ENCODE measurements at regions not wholly inside any gene's neighbourhood (a gene's known extent, or its start where the extent isn't known, plus 50 kb on each side); places are given as distances from the start of the nearest gene placed in this dataset.

GRCh38 chr5:161022151-161022550 lies 170.1 kb upstream of the ATP10B start:
- FAIRE-seq (no peak), DNase-seq (ENCODE audit: low read depth, low spot score) (no peak)
- Histone ChIP-seq H3K4me2 (ENCODE audit: control insufficient read depth, extremely low read depth, insufficient read depth, low read depth, low read length) (no peak overlapping the region), H4K20me1 (ENCODE audit: control insufficient read depth, extremely low read depth, insufficient read depth, low read length) (no peaks in the 10 kb centered on the region), H3K27me3 (ENCODE audit: control insufficient read depth, extremely low read depth, insufficient read depth, low read length) (no peaks in the 10 kb centered on the region), H3K4me3 (ENCODE audit: control insufficient read depth in 2 of 3, extremely low read depth in 1 of 3, insufficient read depth in 2 of 3, low read depth in 1 of 3, low read length in 3 of 3) (no peak overlapping the region), H3K79me2 (ENCODE audit: control insufficient read depth, insufficient read depth, low read length) (no peaks in the 10 kb centered on the region), H3K36me3 (ENCODE audit: control insufficient read depth in 2 of 2, extremely low read depth in 1 of 2, insufficient read depth in 2 of 2, low read length in 2 of 2) (no peaks in the 10 kb centered on the region), H3K4me1 (ENCODE audit: control insufficient read depth, extremely low read depth, insufficient read depth, low read length) (no peaks in the 10 kb centered on the region), H2AFZ (ENCODE audit: control insufficient read depth, low read length) (no peak overlapping the region), H3K9ac (ENCODE audit: control insufficient read depth, extremely low read depth, insufficient read depth, low read length) (no peak overlapping the region), H3K9me3 (ENCODE audit: control insufficient read depth, low read depth, low read length) (no peaks in the 10 kb centered on the region), H3K9me1 (ENCODE audit: control insufficient read depth, extremely low read depth, insufficient read depth, low read length) (no peaks in the 10 kb centered on the region), H3K27ac (ENCODE audit: control insufficient read depth, insufficient read depth, low read length) (no peak overlapping the region)
- dilution Hi-C loops (cut with MboI; ENCODE audit: extremely low pct_ligation_motif_present, low sequenced_read_pairs): no loop called here
- TF ChIP-seq CTCF (optimal IDR thresholded peaks at IDR 0.05 in 1 of 3, IDR thresholded peaks at IDR 0.05 in 1 of 3, conservative IDR thresholded peaks at IDR 0.05 in 1 of 3; ENCODE audit: extremely low read depth in 1 of 3, insufficient read depth in 2 of 3, low read length in 3 of 3) (no peak), EZH2 (IDR thresholded peaks at IDR 0.05; ENCODE audit: low read length) (no peak)

- no peak for TF ChIP-seq EZH2 (IDR thresholded peaks at IDR 0.05; ENCODE audit: low read length)
- no peak for TF ChIP-seq CTCF (optimal IDR thresholded peaks at IDR 0.05 in 1 of 3, IDR thresholded peaks at IDR 0.05 in 1 of 3, conservative IDR thresholded peaks at IDR 0.05 in 1 of 3; ENCODE audit: extremely low read depth in 1 of 3, insufficient read depth in 2 of 3, low read length in 3 of 3)
- dilution Hi-C loops (cut with MboI; ENCODE audit: extremely low pct_ligation_motif_present, low sequenced_read_pairs): no loop called here
- Histone ChIP-seq H3K4me2 (ENCODE audit: control insufficient read depth, extremely low read depth, insufficient read depth, low read depth, low read length) (no peak overlapping the region), H3K79me2 (ENCODE audit: control insufficient read depth, insufficient read depth, low read length) (no peaks in the 10 kb centered on the region), H3K27me3 (ENCODE audit: control insufficient read depth, extremely low read depth, insufficient read depth, low read length) (no peaks in the 10 kb centered on the region), H3K36me3 (ENCODE audit: control insufficient read depth in 2 of 2, extremely low read depth in 1 of 2, insufficient read depth in 2 of 2, low read length in 2 of 2) (no peaks in the 10 kb centered on the region), H3K9me1 (ENCODE audit: control insufficient read depth, extremely low read depth, insufficient read depth, low read length) (no peaks in the 10 kb centered on the region), H4K20me1 (ENCODE audit: control insufficient read depth, extremely low read depth, insufficient read depth, low read length) (no peaks in the 10 kb centered on the region), H3K9ac (ENCODE audit: control insufficient read depth, extremely low read depth, insufficient read depth, low read length) (no peak overlapping the region), H3K9me3 (ENCODE audit: control insufficient read depth, low read depth, low read length) (no peaks in the 10 kb centered on the region), H3K4me3 (ENCODE audit: control insufficient read depth in 2 of 3, extremely low read depth in 1 of 3, insufficient read depth in 2 of 3, low read depth in 1 of 3, low read length in 3 of 3) (no peak overlapping the region), H2AFZ (ENCODE audit: control insufficient read depth, low read length) (no peak overlapping the region), H3K4me1 (ENCODE audit: control insufficient read depth, extremely low read depth, insufficient read depth, low read length) (no peaks in the 10 kb centered on the region), H3K27ac (ENCODE audit: control insufficient read depth, insufficient read depth, low read length) (no peak overlapping the region)
- no peak for DNase-seq (ENCODE audit: low read depth, low spot score)
- no peak for FAIRE-seq
These were observed 157.8 kb upstream of the ATP10B start for GRCh38 chr5:161009817-161010216.

Measured in keratinocyte (primary cell).